Prostate gland (tissue), 2 donors: ENCODE measurements at regions not wholly inside any gene's neighbourhood (a gene's known extent, or its start where the extent isn't known, plus 50 kb on each side); places are given as distances from the start of the nearest gene placed in this dataset.

Experiments
- POLR2A ChIP-seq: fragments of 450-650 bp; IDR thresholded peaks from one replicate; pipeline ENCODE4 v1.6.1; 2016; ENCODE audit warnings: antibody characterized with exemption, mild to moderate bottlenecking
- POLR2AphosphoS5 ChIP-seq: sonication (generic); formaldehyde crosslinking; IDR thresholded peaks from one replicate; pipeline ENCODE4 v1.6.1; 2017; ENCODE audit warnings: antibody characterized with exemption
- TF ChIP-seq, protein P1 (sequence below), 4 experiments: fragments of 200-600 bp in 2 of 4; fragments of 450-650 bp in 2 of 4; sonication (generic) in 2 of 4; IDR thresholded peaks; 1 replicate in 3 of 4; 2 replicates in 1 of 4; pipeline ENCODE4 v1.5.1; 2016 to 2019; ENCODE audit warnings: antibody characterized with exemption in 4 of 4, mild to moderate bottlenecking in 2 of 4, moderate library complexity in 2 of 4

DNA sequence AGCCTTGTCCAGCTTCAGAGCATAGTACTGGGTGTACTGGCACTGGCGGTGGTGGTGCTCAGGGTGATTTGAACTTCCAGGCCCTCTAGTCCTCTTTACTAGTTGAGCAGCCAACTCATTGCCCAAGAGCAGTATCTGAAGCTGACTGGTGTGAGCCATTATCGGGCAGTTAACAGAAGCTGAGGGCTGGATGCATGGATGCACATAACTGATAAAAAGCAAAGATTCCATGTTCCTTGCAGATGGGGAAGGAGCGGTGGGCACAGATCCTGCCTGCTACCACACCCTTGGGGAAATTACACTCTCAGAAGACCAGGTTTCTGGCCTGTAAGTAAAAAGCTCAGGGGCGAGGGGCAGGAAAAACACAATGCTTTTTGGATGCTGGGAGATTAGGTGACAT, 499.4 kb upstream of the ARGLU1 start:
- TF ChIP-seq POLR2A (no peak), POLR2AphosphoS5 (no peak)
- TF ChIP-seq, protein P1, sequence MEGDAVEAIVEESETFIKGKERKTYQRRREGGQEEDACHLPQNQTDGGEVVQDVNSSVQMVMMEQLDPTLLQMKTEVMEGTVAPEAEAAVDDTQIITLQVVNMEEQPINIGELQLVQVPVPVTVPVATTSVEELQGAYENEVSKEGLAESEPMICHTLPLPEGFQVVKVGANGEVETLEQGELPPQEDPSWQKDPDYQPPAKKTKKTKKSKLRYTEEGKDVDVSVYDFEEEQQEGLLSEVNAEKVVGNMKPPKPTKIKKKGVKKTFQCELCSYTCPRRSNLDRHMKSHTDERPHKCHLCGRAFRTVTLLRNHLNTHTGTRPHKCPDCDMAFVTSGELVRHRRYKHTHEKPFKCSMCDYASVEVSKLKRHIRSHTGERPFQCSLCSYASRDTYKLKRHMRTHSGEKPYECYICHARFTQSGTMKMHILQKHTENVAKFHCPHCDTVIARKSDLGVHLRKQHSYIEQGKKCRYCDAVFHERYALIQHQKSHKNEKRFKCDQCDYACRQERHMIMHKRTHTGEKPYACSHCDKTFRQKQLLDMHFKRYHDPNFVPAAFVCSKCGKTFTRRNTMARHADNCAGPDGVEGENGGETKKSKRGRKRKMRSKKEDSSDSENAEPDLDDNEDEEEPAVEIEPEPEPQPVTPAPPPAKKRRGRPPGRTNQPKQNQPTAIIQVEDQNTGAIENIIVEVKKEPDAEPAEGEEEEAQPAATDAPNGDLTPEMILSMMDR (IDR thresholded peaks at IDR 0.05): no peak
